Caco-2 (cell line): ENCODE measurements at regions not wholly inside any gene's neighbourhood (a gene's known extent, or its start where the extent isn't known, plus 50 kb on each side); places are given as distances from the start of the nearest gene placed in this dataset.

ENCODE experiments used
- BruUV-seq: library from RNA; stranded (reverse); fragments of 400-500 nt; replicated peaks from 2 replicates; lab custom pipeline; 2021; lab: Mats Ljungman, UMichigan
- CTCF ChIA-PET: fragments of 300-600 bp; sonication (Branson Sonifier 250); formaldehyde crosslinking; loops from one replicate; lab custom pipeline; 2022; ENCODE audit warnings: antibody characterized with exemption; lab: Charles Lee
- POLR2A ChIA-PET: fragments of 300-600 bp; sonication (Branson Sonifier 250); formaldehyde crosslinking; loops from one replicate; lab custom pipeline; 2022; ENCODE audit warnings: antibody characterized with exemption; lab: Charles Lee
- DNase-seq, 2 experiments: peaks; one replicate each; pipeline versions ENCODE4 v3.0.0 to v3.0.0-alpha.2; 2020 to 2022
- H3K27me3 ChIP-seq: replicated peaks from 2 replicates; pipeline ENCODE4 v1.6.0; 2011; ENCODE audit warnings: low read length; ENCODE audit not compliant: control insufficient read depth, insufficient read depth
- H3K36me3 ChIP-seq: 2 replicates; pipeline ENCODE4 v1.5.1; 2011; ENCODE audit warnings: low read length; ENCODE audit not compliant: control insufficient read depth, insufficient read depth
- H3K4me1 ChIP-seq: fragments of 250-450 bp; sonication (Bioruptor Pico); 2 replicates; pipeline ENCODE4 v1.5.1; 2020; ENCODE audit warnings: mild to moderate bottlenecking
- H3K4me3 ChIP-seq: 2 replicates; pipeline ENCODE4 v1.5.1; 2011; ENCODE audit warnings: low read depth, mild to moderate bottlenecking, control low read depth, low read length
- H3K9me3 ChIP-seq: fragments of 250-450 bp; sonication (Bioruptor Pico); 2 replicates; pipeline ENCODE4 v1.5.1; 2020; ENCODE audit warnings: mild to moderate bottlenecking, moderate library complexity
- H3K27ac Mint-ChIP-seq: one replicate; pipeline ENCODE4 v1.8.0; 2022; ENCODE audit warnings: mixed read lengths; ENCODE audit not compliant: unreplicated experiment
- H3K27me3 Mint-ChIP-seq: one replicate; pipeline ENCODE4 v1.8.0; 2022; ENCODE audit warnings: mixed read lengths; ENCODE audit not compliant: insufficient read depth, unreplicated experiment
- H3K36me3 Mint-ChIP-seq: one replicate; pipeline ENCODE4 v1.8.0; 2022; ENCODE audit warnings: mild to moderate bottlenecking, mixed read lengths; ENCODE audit not compliant: insufficient read depth, unreplicated experiment
- H3K4me1 Mint-ChIP-seq: one replicate; pipeline ENCODE4 v1.8.0; 2022; ENCODE audit warnings: low read depth, mixed read lengths; ENCODE audit not compliant: unreplicated experiment
- H3K4me3 Mint-ChIP-seq: one replicate; pipeline ENCODE4 v1.8.0; 2022; ENCODE audit warnings: mild to moderate bottlenecking, moderate library complexity, mixed read lengths; ENCODE audit not compliant: unreplicated experiment
- H3K9me3 Mint-ChIP-seq: one replicate; pipeline ENCODE4 v1.8.0; 2022; ENCODE audit warnings: mixed read lengths; ENCODE audit not compliant: unreplicated experiment
- intact Hi-C: fragments of 100-400 bp; cut with micrococcal nuclease; formaldehyde crosslinking; loops from one replicate; pipeline ENCODE4 v1.10.0; 2022; ENCODE audit not compliant: unreplicated experiment
- TF ChIP-seq, protein P1 (sequence below), 2 experiments: fragments of 200-600 bp in 1 of 2; IDR thresholded peaks; 1 replicate in 1 of 2; 2 replicates in 1 of 2; pipeline versions ENCODE4 v1.5.1 to v1.8.0; 2011 to 2022; ENCODE audit warnings: antibody characterized with exemption in 1 of 2, control low read depth in 1 of 2, inconsistent platforms in 1 of 2, low read depth in 1 of 2, low read length in 1 of 2, mild to moderate bottlenecking in 1 of 2, moderate library complexity in 1 of 2; ENCODE audit not compliant: insufficient read depth in 1 of 2, severe bottlenecking in 1 of 2, unreplicated experiment in 1 of 2

DNA sequence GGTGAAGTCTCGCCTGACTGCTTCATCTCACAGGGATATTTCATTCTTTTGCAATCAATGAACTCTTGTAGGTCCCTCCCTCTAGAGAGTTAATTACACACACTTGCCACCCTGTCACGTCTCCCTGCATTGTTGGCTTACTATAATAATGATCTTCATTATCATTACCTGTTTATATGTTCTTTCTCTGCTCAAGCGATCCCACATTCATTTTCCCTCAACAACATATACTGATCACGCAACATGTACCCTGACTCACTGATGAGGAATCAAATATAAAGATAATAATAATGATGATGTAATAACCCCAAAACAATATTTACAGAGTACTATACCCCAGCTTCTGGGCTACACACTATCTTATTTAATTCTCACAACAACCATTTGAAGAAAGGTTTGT lies 88.5 kb downstream of the FEM1C start:
- no peak overlapping the region for H3K27ac Mint-ChIP-seq
- H3K27me3 Mint-ChIP-seq = no peaks in the 10 kb centered on the region
- Histone ChIP-seq H3K4me3 (no peak overlapping the region), H3K4me1 (peaks cover 12% of the 10 kb centered on the region; the same call in 1 of the 2 replicates), H3K36me3 (no peaks in the 10 kb centered on the region), H3K27me3 (no peaks in the 10 kb centered on the region), H3K9me3 (no peaks in the 10 kb centered on the region)
- no peak for DNase-seq
- H3K36me3 Mint-ChIP-seq = no peaks in the 10 kb centered on the region
- intact Hi-C loops = no loop called here
- no peaks in the 10 kb centered on the region for H3K9me3 Mint-ChIP-seq
- ChIA-PET POLR2A (no interaction called here), CTCF (no interaction called here)
- no peaks in the 10 kb centered on the region for H3K4me1 Mint-ChIP-seq
- H3K4me3 Mint-ChIP-seq = no peak overlapping the region
- TF ChIP-seq, protein P1, sequence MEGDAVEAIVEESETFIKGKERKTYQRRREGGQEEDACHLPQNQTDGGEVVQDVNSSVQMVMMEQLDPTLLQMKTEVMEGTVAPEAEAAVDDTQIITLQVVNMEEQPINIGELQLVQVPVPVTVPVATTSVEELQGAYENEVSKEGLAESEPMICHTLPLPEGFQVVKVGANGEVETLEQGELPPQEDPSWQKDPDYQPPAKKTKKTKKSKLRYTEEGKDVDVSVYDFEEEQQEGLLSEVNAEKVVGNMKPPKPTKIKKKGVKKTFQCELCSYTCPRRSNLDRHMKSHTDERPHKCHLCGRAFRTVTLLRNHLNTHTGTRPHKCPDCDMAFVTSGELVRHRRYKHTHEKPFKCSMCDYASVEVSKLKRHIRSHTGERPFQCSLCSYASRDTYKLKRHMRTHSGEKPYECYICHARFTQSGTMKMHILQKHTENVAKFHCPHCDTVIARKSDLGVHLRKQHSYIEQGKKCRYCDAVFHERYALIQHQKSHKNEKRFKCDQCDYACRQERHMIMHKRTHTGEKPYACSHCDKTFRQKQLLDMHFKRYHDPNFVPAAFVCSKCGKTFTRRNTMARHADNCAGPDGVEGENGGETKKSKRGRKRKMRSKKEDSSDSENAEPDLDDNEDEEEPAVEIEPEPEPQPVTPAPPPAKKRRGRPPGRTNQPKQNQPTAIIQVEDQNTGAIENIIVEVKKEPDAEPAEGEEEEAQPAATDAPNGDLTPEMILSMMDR (IDR thresholded peaks at IDR 0.05; ENCODE audit: insufficient read depth in 1 of 2, low read depth in 1 of 2, low read length in 1 of 2, severe bottlenecking in 1 of 2, unreplicated experiment in 1 of 2) = no peak
- no TSS peak for BruUV-seq

DNA sequence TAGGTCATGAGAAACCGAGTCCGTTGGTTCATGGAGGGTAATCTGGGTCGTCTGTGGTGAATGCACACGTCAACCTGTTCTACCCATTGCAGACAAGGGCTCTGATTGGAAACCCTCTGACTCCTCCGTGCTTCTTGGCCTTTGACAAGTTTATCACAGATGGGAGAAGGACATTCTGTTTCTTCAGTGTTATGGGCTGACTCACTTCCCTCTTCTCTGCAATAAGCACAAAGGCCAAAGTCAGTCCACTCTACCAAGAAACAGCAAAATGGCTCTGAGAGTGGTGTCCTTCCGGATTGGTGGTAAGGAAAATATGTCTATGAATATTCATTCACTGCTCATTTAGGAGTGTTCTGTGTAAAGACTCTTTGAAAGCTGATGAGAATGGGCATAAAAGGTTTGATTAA lies 89.3 kb downstream of the FEM1C start:
- Histone ChIP-seq H3K27me3 (no peaks in the 10 kb centered on the region), H3K4me1 (peaks cover 12% of the 10 kb centered on the region; the same call in 1 of the 2 replicates), H3K36me3 (no peaks in the 10 kb centered on the region), H3K9me3 (no peaks in the 10 kb centered on the region), H3K4me3 (no peak overlapping the region)
- Mint-ChIP-seq H3K4me1 (no peaks in the 10 kb centered on the region), H3K36me3 (no peaks in the 10 kb centered on the region), H3K27me3 (no peaks in the 10 kb centered on the region), H3K27ac (no peak overlapping the region), H3K4me3 (no peak overlapping the region), H3K9me3 (no peaks in the 10 kb centered on the region)
- intact Hi-C loops = no loop called here
- DNase-seq = no peak
- TF ChIP-seq, protein P1 (IDR thresholded peaks at IDR 0.05; ENCODE audit: insufficient read depth in 1 of 2, low read depth in 1 of 2, low read length in 1 of 2, severe bottlenecking in 1 of 2, unreplicated experiment in 1 of 2) = no peak
- BruUV-seq = no TSS peak
- POLR2A ChIA-PET = no interaction called here
- CTCF ChIA-PET = no interaction called here

DNA sequence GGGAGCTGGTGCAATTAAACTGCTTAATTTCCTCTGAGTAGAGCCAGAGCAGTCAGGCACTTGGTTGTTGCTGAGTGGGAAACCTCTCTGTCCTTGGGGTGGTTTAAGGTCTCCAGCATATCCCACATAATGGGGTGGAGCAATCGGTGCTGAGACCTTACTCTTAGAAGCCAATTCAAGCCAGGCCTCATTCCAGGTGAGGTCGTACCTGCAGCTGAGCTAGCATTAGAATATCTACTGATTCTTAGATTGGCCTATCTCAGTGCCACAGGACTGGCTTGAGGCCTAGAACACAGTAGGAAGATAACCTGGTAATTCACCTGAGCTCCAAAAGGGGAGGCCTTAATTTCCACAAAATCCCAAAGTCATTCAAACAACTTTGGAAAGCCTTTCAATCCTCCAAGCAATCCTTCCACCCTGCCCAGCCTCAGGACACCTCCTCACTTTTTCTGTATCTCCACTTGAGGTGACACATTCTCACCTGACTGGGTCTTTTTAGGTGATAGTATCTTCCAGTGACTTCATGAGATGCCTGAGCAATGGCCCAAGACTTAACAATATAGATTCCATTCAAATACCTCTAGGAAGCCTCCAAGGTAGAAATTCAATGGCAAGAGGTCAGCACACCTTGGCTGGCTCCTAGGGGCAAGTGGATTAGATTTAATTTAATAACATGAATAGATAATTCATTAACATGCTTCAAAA lies 91.0 kb downstream of the FEM1C start:
- Histone ChIP-seq H3K36me3 (no peaks in the 10 kb centered on the region), H3K27me3 (no peaks in the 10 kb centered on the region), H3K9me3 (no peaks in the 10 kb centered on the region), H3K4me3 (no peak overlapping the region), H3K4me1 (peaks cover 12% of the 10 kb centered on the region; the same call in 1 of the 2 replicates)
- no peaks in the 10 kb centered on the region for H3K27me3 Mint-ChIP-seq
- no peaks in the 10 kb centered on the region for H3K4me1 Mint-ChIP-seq
- TF ChIP-seq, protein P1 (IDR thresholded peaks at IDR 0.05; ENCODE audit: insufficient read depth in 1 of 2, low read depth in 1 of 2, low read length in 1 of 2, severe bottlenecking in 1 of 2, unreplicated experiment in 1 of 2) = no peak
- intact Hi-C loops = no loop called here
- ChIA-PET CTCF (no interaction called here), POLR2A (no interaction called here)
- H3K36me3 Mint-ChIP-seq = no peaks in the 10 kb centered on the region
- no peak overlapping the region for H3K4me3 Mint-ChIP-seq
- BruUV-seq = no TSS peak
- no peak overlapping the region for H3K27ac Mint-ChIP-seq
- no peaks in the 10 kb centered on the region for H3K9me3 Mint-ChIP-seq
- DNase-seq = no peak
